ENCODE measurements at regions not wholly inside any gene's neighbourhood (a gene's known extent, or its start where the extent isn't known, plus 50 kb on each side); places are given as distances from the start of the nearest gene placed in this dataset.

DNA sequence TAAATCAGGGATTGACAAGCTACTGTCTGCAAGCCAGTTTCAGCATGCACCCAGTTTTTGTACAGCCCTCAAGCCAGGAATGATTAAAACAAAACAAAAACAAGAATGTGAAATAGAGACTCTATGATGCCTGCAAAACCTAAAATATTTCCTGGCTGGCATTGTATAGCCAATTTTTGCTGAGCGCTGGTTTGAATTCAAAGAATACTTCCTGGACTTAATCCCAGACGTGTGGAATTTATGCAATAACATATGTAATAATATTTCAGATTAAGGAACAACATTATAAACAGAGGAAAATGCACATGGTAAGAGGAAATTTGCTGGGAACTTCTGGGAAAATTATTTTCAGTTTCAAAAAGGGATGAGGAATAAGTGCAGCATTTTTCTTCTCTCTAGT, 148.1 kb upstream of the RPRM start:
- TF ChIP-seq CTCF (IDR thresholded peaks at IDR 0.05) (no peak), EP300 (IDR thresholded peaks at IDR 0.05) (no peak)

Measured in tibial nerve (tissue), 4 donors.